GM12878 (cell line): ENCODE measurements at regions not wholly inside any gene's neighbourhood (a gene's known extent, or its start where the extent isn't known, plus 50 kb on each side); places are given as distances from the start of the nearest gene placed in this dataset.

Source experiments
- ATAC-seq: fragments of 200-7000 bp; cut with Tn5 transposase; 3 replicates; pipeline ENCODE4 v1.9.1; 2020; ENCODE audit warnings: mild to moderate bottlenecking, moderate library complexity
- BruUV-seq: library from RNA; stranded (reverse); fragments of 400-500 nt; replicated peaks from 2 replicates; lab custom pipeline; 2021; lab: Mats Ljungman, UMichigan
- CTCF ChIA-PET: fragments of 300-600 bp; sonication (Branson Sonifier 250); formaldehyde crosslinking; extraction: SDS; loops from one replicate; lab custom pipeline; 2021; ENCODE audit warnings: inconsistent platforms; lab: Yijun Ruan, JAX
- POLR2A ChIA-PET: fragments of 350-600 bp; formaldehyde crosslinking; extraction: SDS; loops from one replicate; lab custom pipeline; 2021; ENCODE audit warnings: inconsistent platforms; lab: Charles Lee
- RAD21 ChIA-PET: fragments of 300-600 bp; sonication (Branson Sonifier 250); formaldehyde crosslinking; loops from one replicate; lab custom pipeline; 2023; ENCODE audit warnings: antibody characterized with exemption; ENCODE audit not compliant: unreplicated experiment; lab: Charles Lee
- SMC1A ChIA-PET: fragments of 300-600 bp; sonication (Branson Sonifier 250); formaldehyde crosslinking; loops from one replicate; lab custom pipeline; 2023; ENCODE audit not compliant: unreplicated experiment, uncharacterized antibody; lab: Charles Lee
- DNase-seq: peaks from one replicate; pipeline ENCODE4 v3.0.0-alpha.2; 2011; ENCODE audit warnings: low read depth, low spot score
- FAIRE-seq: peaks from 3 replicates; lab custom pipeline; 2011; peaks lifted over from hg19 to GRCh38; lab: Jason Lieb, UNC
- H2AFZ ChIP-seq: 2 replicates; pipeline ENCODE4 v1.6.0; 2011; ENCODE audit warnings: low read depth, low read length, control low read depth; ENCODE audit not compliant: control insufficient read depth
- H3K27ac ChIP-seq: 2 replicates; pipeline ENCODE4 v1.5.1; 2011; ENCODE audit warnings: control low read depth; ENCODE audit not compliant: control insufficient read depth, insufficient read depth
- H3K27me3 ChIP-seq, 2 experiments: replicated peaks in 1 of 2; 2 replicates each; pipeline versions ENCODE4 v1.6.0 to v1.6.1; 2011; ENCODE audit warnings: low read length in 1 of 2; ENCODE audit not compliant: control insufficient read depth in 2 of 2, insufficient read depth in 2 of 2
- H3K36me3 ChIP-seq, 2 experiments: 2 replicates each; pipeline ENCODE4 v1.5.1; 2011; ENCODE audit warnings: low read length in 1 of 2; ENCODE audit not compliant: control insufficient read depth in 2 of 2, insufficient read depth in 2 of 2
- H3K4me1 ChIP-seq: 2 replicates; pipeline ENCODE4 v1.6.1; 2011; ENCODE audit warnings: mild to moderate bottlenecking, low read length, moderate library complexity, mixed read lengths; ENCODE audit not compliant: control insufficient read depth, insufficient read depth
- H3K4me2 ChIP-seq: 2 replicates; pipeline ENCODE4 v1.6.0; 2011; ENCODE audit warnings: control low read depth; ENCODE audit not compliant: control insufficient read depth, insufficient read depth
- H3K4me3 ChIP-seq: fragments of 200-600 bp; sonication (generic); 2 replicates; pipeline ENCODE4 v1.5.1; 2016
- H3K79me2 ChIP-seq: 2 replicates; pipeline ENCODE4 v1.6.0; 2011; ENCODE audit warnings: low read length; ENCODE audit not compliant: control insufficient read depth, insufficient read depth
- H3K9ac ChIP-seq: 2 replicates; pipeline ENCODE4 v1.8.0; 2011; ENCODE audit warnings: low read length, control low read depth, mixed read lengths; ENCODE audit not compliant: control insufficient read depth, insufficient read depth
- H3K9me3 ChIP-seq: replicated peaks from 3 replicates; pipeline ENCODE4 v1.5.1; 2011; ENCODE audit warnings: mild to moderate bottlenecking, low read length; ENCODE audit not compliant: control insufficient read depth, insufficient read depth
- H4K20me1 ChIP-seq: 2 replicates; pipeline ENCODE4 v1.6.0; 2011; ENCODE audit not compliant: control insufficient read depth, insufficient read depth
- ATF7 ChIP-seq: fragments of 450-650 bp; IDR thresholded peaks from 2 replicates; pipeline ENCODE4 v1.6.1; 2016; ENCODE audit warnings: low read depth, mild to moderate bottlenecking
- BCL11A ChIP-seq: IDR thresholded peaks from 2 replicates; pipeline ENCODE4 v1.6.1; 2011; ENCODE audit warnings: low read depth, low read length
- CEBPB ChIP-seq, 2 experiments: fragments of 150-350 bp in 1 of 2; IDR thresholded peaks; 2 replicates each; pipeline ENCODE4 v1.6.1; 2012 to 2014; ENCODE audit warnings: low read depth in 2 of 2, low read length in 2 of 2, borderline replicate concordance in 1 of 2, inconsistent platforms in 1 of 2
- ESRRA ChIP-seq: IDR thresholded peaks from 2 replicates; pipeline ENCODE4 v1.6.1; 2012; ENCODE audit warnings: mild to moderate bottlenecking, low read length, improper control_type of control experiment
- EZH2 ChIP-seq: IDR thresholded peaks from 2 replicates; pipeline ENCODE4 v1.6.1; 2012; ENCODE audit warnings: low read depth, mild to moderate bottlenecking, control low read depth, inconsistent platforms, low read length, borderline replicate concordance; ENCODE audit not compliant: control insufficient read depth
- HDAC6 ChIP-seq: fragments of 200-600 bp; sonication (generic); IDR thresholded peaks from one replicate; pipeline ENCODE4 v1.8.0; 2017; ENCODE audit warnings: antibody characterized with exemption; ENCODE audit not compliant: unreplicated experiment
- MEF2A ChIP-seq: IDR thresholded peaks from 2 replicates; pipeline ENCODE4 v1.6.1; 2011; ENCODE audit warnings: low read depth, mild to moderate bottlenecking, low read length, moderate library complexity; ENCODE audit not compliant: insufficient read depth
- MTA2 ChIP-seq: fragments of 450-650 bp; IDR thresholded peaks from 2 replicates; pipeline ENCODE4 v1.6.1; 2016; ENCODE audit warnings: low read depth, mild to moderate bottlenecking, moderate library complexity
- NFXL1 ChIP-seq: fragments of 450-650 bp; IDR thresholded peaks from 2 replicates; pipeline ENCODE4 v1.6.1; 2017; ENCODE audit warnings: antibody characterized with exemption, mild to moderate bottlenecking, borderline replicate concordance
- POLR2A ChIP-seq: IDR thresholded peaks from 2 replicates; pipeline ENCODE4 v1.6.1; 2011; ENCODE audit warnings: low read depth, mild to moderate bottlenecking, low read length
- POLR2AphosphoS5 ChIP-seq: IDR thresholded peaks from 2 replicates; pipeline ENCODE4 v1.6.1; 2011; ENCODE audit warnings: mild to moderate bottlenecking, low read length, inconsistent platforms
- RBBP5 ChIP-seq: fragments of 200-600 bp; sonication (generic); conservative IDR thresholded peaks from 2 replicates; pipeline ENCODE4 v1.6.1; 2016
- RUNX3 ChIP-seq: IDR thresholded peaks from 2 replicates; pipeline ENCODE4 v1.6.1; 2012; ENCODE audit warnings: low read length, inconsistent platforms
- SMAD5 ChIP-seq: IDR thresholded peaks from 2 replicates; pipeline ENCODE4 v1.6.1; 2016; ENCODE audit warnings: antibody characterized with exemption, low read depth
- ZSCAN29 ChIP-seq: fragments of 450-650 bp; IDR thresholded peaks from 2 replicates; pipeline ENCODE4 v1.6.1; 2017; ENCODE audit warnings: mild to moderate bottlenecking, moderate library complexity
- WGBS: methylation state at CpG from one replicate; pipeline ENCODE4 v1.1.6; 2016; ENCODE audit warnings: low lambda C conversion rate; ENCODE audit not compliant: insufficient replicate concordance, insufficient coverage; ENCODE audit errors: missing lambda C conversion rate; 5-methylcytosine and 5-hydroxymethylcytosine counted together
- in situ Hi-C: fragments of 300-500 bp; cut with MboI; formaldehyde crosslinking; loops from 9 replicates; pipeline ENCODE4 v1.14.3; 2018; ENCODE audit warnings: mixed read lengths
- intact Hi-C: fragments of 100-400 bp; cut with micrococcal nuclease; formaldehyde crosslinking; loops from one replicate; pipeline ENCODE4 v1.14.2; 2022; ENCODE audit not compliant: unreplicated experiment
- TF ChIP-seq, protein P1 (sequence below): IDR thresholded peaks from 2 replicates; pipeline ENCODE4 v1.6.1; 2011; ENCODE audit warnings: mild to moderate bottlenecking, low read depth, low read length, moderate library complexity; ENCODE audit not compliant: insufficient replicate concordance
- TF ChIP-seq, protein P2 (sequence below): fragments of 450-650 bp; IDR thresholded peaks from 2 replicates; pipeline ENCODE4 v1.6.1; 2014; ENCODE audit warnings: mild to moderate bottlenecking
- TF ChIP-seq, protein P3 (sequence below): IDR thresholded peaks from 2 replicates; pipeline ENCODE4 v1.6.1; 2012; ENCODE audit warnings: low read depth, low read length, improper control_type of control experiment
- TF ChIP-seq, protein P4 (sequence below): fragments of 450-650 bp; IDR thresholded peaks from 2 replicates; pipeline ENCODE4 v1.6.1; 2017; ENCODE audit warnings: mild to moderate bottlenecking, low read depth, inconsistent platforms; ENCODE audit not compliant: poor library complexity, severe bottlenecking

DNA sequence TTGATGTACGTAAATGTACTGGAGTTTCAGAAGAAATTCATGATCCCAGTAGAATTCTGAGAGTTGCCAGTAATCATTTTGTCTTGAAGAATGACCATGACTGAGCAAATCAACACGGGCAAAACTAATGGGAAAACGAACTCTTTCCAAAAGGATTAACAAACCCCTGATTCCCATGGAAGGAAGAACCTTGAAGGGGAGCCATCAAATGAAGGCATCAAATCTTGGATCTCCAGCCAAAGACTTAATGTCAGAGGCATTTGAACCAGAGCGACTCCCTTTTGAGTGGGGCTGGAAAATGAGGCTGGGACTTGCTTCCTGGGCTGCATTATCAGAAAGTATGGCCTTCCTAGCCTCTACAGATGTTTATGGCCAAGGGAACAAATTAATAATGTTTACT is 364.4 kb upstream of the PRKCQ start (continued):
- TF ChIP-seq, protein P1, sequence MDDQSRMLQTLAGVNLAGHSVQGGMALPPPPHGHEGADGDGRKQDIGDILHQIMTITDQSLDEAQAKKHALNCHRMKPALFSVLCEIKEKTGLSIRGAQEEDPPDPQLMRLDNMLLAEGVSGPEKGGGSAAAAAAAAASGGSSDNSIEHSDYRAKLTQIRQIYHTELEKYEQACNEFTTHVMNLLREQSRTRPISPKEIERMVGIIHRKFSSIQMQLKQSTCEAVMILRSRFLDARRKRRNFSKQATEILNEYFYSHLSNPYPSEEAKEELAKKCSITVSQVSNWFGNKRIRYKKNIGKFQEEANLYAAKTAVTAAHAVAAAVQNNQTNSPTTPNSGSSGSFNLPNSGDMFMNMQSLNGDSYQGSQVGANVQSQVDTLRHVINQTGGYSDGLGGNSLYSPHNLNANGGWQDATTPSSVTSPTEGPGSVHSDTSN = no peak
- TF ChIP-seq, protein P2, sequence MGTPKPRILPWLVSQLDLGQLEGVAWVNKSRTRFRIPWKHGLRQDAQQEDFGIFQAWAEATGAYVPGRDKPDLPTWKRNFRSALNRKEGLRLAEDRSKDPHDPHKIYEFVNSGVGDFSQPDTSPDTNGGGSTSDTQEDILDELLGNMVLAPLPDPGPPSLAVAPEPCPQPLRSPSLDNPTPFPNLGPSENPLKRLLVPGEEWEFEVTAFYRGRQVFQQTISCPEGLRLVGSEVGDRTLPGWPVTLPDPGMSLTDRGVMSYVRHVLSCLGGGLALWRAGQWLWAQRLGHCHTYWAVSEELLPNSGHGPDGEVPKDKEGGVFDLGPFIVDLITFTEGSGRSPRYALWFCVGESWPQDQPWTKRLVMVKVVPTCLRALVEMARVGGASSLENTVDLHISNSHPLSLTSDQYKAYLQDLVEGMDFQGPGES = no peak
- TF ChIP-seq ESRRA (no peak), POLR2A (no peak), SMAD5 (no peak), EZH2 (no peak), MEF2A (no peak), ATF7 (no peak), RBBP5 (no peak)
- TF ChIP-seq, protein P3, sequence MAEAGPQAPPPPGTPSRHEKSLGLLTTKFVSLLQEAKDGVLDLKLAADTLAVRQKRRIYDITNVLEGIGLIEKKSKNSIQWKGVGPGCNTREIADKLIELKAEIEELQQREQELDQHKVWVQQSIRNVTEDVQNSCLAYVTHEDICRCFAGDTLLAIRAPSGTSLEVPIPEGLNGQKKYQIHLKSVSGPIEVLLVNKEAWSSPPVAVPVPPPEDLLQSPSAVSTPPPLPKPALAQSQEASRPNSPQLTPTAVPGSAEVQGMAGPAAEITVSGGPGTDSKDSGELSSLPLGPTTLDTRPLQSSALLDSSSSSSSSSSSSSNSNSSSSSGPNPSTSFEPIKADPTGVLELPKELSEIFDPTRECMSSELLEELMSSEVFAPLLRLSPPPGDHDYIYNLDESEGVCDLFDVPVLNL = no peak

DNA sequence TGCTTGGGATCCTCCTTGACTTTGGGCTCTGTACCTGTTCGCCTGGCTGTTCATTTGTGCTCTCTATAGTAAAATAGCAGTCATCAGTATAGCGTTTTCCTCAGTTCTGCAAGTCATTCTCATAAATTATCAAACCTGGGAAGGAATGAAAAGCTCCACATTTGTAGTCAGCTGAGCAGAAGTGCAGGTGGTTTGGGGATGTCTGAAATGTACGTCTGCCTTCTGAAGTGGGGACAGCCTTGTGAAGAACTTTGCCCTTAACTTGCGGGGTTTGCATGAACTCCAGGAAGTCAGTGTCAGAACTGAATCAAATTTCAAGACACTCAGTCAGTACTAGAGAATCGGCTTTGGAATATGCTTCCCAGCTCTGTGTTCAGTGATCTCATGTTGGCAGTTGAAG is 358.3 kb upstream of the PRKCQ start:
- Histone ChIP-seq H3K4me1 (no peaks in the 10 kb centered on the region), H3K4me2 (no peak overlapping the region), H3K79me2 (no peaks in the 10 kb centered on the region), H3K27me3 (peaks cover 1 to 3% of the 10 kb centered on the region in 2 experiments; a peak in 1 of 4 replicates), H3K36me3 (no peaks in the 10 kb centered on the region), H2AFZ (no peak overlapping the region), H3K27ac (no peak overlapping the region), H4K20me1 (no peaks in the 10 kb centered on the region), H3K4me3 (no peak overlapping the region), H3K9me3 (peaks cover 2% of the 10 kb centered on the region; the same call in 2 of the 3 replicates), H3K9ac (no peak overlapping the region)
- ChIA-PET SMC1A (no interaction called here), RAD21 (no interaction called here), CTCF (no interaction called here), POLR2A (no interaction called here)
- intact Hi-C loops (no loop called here), in situ Hi-C loops (no loop called here)
- no peak for DNase-seq
- 13% methylated on average over 5 of the region's 5 CpGs for WGBS
- no TSS peak for BruUV-seq
- no peak for ATAC-seq
- FAIRE-seq = no peak
- TF ChIP-seq, protein P4, sequence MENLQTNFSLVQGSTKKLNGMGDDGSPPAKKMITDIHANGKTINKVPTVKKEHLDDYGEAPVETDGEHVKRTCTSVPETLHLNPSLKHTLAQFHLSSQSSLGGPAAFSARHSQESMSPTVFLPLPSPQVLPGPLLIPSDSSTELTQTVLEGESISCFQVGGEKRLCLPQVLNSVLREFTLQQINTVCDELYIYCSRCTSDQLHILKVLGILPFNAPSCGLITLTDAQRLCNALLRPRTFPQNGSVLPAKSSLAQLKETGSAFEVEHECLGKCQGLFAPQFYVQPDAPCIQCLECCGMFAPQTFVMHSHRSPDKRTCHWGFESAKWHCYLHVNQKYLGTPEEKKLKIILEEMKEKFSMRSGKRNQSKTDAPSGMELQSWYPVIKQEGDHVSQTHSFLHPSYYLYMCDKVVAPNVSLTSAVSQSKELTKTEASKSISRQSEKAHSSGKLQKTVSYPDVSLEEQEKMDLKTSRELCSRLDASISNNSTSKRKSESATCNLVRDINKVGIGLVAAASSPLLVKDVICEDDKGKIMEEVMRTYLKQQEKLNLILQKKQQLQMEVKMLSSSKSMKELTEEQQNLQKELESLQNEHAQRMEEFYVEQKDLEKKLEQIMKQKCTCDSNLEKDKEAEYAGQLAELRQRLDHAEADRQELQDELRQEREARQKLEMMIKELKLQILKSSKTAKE = no peak
- TF ChIP-seq BCL11A = no peak
- TF ChIP-seq ATF7 = no peak
- TF ChIP-seq MTA2 = no peak
- no peak for TF ChIP-seq ZSCAN29
- TF ChIP-seq CEBPB (IDR thresholded peaks at IDR 0.05; ENCODE audit: borderline replicate concordance in 1 of 2, low read depth in 2 of 2, low read length in 2 of 2) = no peak
- TF ChIP-seq, protein P1 = no peak
- TF ChIP-seq RUNX3 = no peak
- TF ChIP-seq POLR2AphosphoS5 = no peak
- TF ChIP-seq HDAC6 = no peak
- no peak for TF ChIP-seq NFXL1
